NCI-H446 treated with DMSO at 0.1 percent for 48 hours (cell line): ENCODE measurements at regions not wholly inside any gene's neighbourhood (a gene's known extent, or its start where the extent isn't known, plus 50 kb on each side); places are given as distances from the start of the nearest gene placed in this dataset.

Experiments
- DNase-seq: peaks from one replicate; lab custom pipeline; 2025; lab: John Stamatoyannopoulos, UW

DNA sequence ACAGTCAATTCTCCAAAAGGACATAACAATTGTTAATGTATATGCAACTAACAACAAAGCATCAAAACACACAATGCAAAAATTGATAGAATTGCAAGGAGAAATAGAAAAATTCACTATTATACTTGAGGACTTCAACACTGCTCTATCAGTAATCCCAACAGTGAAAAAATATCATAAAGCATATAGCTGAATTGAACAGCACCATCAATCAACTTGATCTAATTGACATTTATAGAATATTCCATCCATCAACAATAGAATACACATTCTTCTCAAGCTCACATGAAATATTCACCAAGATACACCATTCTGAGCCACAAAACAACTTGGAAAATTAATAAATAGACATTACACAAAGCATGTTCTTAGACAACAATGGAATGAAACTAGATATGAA lies 60.1 kb upstream of the ASXL3 start:
- DNase-seq, result no peak

GRCh38 chr18:33513027-33513426 lies 65.0 kb upstream of the ASXL3 start:
- no peak for DNase-seq

GRCh38 chr18:33507019-33507418 lies 66.5 kb upstream of the CCDC178 start:
- no peak for DNase-seq

- DNase-seq, result no peak
Observed at GRCh38 chr18:33505798-33506197, 65.3 kb upstream of the CCDC178 start.

- DNase-seq, result no peak
Observed at GRCh38 chr18:33505297-33505696, 64.8 kb upstream of the CCDC178 start.

- DNase-seq, result peak; percentile 32
Observed at GRCh38 chr18:33495278-33495677, 54.8 kb upstream of the CCDC178 start.
